DMS153 treated with DMSO at 0.1 percent for 48 hours (cell line): ENCODE measurements at regions not wholly inside any gene's neighbourhood (a gene's known extent, or its start where the extent isn't known, plus 50 kb on each side); places are given as distances from the start of the nearest gene placed in this dataset.

Experiments used
- DNase-seq: peaks from one replicate; lab custom pipeline; 2025; ENCODE audit not compliant: unreplicated experiment; lab: John Stamatoyannopoulos, UW

DNA sequence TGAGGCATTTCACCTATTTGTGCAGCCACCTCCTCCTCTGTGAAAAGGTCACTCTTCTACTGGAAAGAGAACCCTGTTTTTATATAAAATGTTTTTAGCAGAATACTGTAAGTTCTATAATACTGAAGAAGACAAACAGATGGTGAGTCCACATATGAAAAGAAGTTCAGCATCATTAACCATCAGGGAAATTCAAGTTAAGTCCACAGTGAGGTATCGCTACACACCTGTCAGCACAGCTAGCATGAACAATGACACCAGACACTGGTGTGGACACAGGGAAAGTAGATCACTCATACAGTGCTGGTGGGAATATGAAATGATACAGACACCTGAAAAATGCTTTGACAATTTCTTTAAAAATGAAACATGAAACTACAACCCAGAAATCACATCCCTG lies 133.0 kb downstream of the MAD2L1 start:
- peak; percentile 98 for DNase-seq

DNA sequence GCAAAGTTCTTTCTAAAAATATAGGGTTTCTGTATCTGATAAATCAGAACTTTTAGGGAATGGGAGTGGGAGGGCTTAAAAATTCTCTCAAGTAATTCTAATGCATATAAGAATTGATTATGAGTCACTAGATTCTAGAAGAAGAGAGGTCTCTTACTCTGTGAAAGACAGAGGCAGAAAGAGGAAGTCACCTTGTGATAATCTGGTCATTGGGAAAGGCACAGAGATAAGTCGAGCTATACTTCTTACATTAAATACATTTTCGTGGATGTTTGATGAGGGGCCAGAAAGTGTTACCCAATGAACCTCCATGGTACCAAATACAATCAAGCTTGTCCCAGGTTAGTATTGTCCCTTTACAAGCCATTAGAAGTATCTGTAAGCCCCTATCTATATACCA lies 134.4 kb downstream of the MAD2L1 start:
- DNase-seq, result no peak

DNA sequence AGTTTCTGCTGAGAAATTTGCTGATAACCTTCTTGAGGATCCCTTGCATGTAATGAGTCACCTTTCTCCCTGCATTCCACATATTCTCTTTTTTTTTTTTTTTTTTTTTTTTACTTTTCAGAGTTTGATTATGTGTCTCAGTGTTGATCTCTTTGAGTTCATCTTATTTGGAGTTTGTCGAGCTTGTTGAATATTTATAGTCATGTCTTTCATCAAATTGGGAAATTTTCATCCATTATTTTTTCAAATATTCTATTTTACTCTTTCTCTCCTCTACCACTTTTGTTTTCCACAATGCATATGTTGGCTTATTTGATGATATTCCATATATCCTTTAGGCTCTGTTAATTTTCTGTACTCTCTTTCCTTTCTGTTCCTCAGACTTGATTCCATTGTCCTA lies 136.1 kb downstream of the MAD2L1 start:
- no peak for DNase-seq

DNA sequence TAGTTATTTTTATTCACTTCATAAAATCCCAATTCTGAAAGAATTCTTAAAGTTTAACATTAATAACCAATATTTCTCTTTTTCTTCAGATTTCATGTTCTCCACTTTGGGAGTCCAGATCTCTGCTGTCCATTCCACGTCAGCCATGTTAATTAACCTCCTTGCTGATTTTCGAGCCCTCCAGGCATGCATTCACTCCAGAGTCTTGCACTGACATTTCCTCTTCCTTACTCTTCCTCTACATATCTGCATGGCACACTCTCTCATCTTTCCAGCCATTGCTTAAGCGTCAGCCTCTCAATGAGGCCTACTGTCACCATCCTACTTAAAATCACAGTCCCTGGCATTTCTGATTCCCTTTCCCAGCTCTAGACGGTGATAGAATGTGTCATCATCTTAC lies 144.8 kb downstream of the MAD2L1 start:
- DNase-seq, result no peak

DNA sequence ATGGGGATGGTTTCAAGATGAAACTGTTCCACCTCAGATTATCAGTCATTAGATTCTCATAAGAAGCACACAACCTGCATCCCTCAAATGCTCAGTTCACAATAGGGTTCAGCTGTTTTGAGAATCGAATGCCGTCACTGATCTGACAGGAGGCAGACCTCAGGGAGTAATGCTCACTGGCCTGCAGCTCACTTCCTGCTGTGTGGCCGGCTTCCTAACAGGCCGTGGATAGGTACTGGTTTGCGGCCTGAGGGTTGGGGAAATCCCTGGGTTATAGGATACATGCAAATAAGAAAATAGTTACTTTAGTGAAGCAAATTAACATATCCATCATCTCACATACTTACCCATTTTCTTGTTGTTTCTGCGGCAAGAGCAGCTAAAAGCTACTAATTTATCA lies 160.4 kb downstream of the MAD2L1 start:
- no peak for DNase-seq

DNA sequence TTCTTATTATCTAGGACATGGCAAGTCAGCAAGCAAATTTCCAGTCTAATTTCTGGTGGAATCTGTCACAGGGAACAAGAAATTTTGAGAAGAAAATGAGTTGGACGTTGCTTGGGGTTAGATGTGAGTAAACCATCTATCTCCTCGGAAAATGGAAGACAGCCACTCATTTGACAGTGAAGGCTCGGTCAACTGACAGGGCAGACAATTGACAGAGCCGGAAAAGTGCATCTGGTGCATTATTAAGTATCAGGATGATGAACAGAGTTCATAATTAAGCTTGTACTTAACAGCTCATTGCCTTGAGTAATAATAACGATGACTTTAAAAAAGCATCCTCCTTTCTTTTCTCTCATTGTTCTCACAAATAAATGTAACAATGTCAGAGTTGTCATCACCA lies 168.4 kb downstream of the MAD2L1 start:
- no peak for DNase-seq

DNA sequence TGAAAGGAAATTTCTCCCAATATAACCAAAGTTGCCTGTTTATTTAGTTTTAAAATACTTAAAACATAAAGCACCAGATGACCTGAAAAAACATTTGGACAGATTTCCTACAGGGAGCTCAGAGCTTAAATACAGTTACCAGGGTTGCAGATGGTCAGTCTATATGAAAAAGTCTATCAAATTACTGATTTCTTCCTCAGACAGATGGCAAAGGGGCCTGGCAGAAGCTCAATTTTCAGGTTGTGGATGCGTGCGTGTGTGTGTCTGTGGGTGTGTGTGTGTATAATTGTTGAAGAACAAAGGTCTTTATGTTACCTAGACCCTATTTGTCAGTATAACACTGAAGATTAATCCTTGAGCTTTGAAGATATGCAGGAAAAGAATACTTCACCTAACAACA lies 169.4 kb downstream of the MAD2L1 start:
- no peak for DNase-seq

DNA sequence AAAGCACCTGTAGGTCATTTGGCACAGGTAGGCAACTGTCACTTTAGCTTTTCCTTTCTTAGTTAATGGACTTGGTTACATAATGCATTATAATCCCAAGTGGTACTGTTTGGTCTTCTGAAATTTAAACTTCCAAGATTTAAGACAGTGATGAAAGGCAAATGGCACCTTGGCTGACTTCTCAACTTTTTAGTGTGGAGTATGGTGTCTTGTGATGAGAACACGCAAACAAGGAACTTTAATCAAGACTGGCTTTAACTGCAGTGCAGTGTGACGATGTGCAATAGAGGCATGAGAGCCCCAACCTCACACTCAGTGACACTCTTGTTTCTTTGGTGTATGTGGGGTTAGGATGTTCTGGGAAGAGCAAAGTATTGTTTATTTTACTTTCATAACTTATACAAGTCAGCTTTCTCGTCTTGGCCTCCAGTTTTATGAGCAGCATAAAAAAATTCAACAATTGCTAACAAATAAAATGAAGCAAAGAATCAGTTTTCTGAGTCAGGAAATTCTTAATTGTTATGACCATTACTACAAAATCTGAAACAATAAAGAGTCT lies 171.9 kb downstream of the MAD2L1 start:
- no peak for DNase-seq

DNA sequence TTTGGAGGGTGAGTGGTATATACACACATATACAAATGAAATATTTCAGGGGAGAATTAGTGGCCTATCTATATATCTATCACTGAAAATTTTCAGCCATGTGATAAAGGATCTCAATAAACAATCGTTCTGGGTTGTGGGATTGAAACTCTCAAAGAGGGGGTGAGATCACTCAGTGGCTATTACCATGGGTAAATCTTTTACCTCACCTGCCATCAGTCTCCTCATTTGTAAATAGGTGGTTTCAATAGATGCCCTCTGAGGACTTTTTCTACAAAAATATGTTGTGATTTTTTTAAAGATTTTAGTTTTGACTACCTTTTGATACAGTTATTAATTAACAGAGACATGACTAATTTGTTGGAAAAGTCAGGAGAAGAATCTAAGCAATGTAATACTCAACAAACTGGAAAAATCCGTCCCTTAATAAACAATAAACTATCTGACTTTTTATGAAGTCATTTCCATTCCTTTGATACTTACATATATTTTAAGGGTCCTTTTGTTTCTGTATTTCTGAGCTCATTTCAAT lies 192.8 kb downstream of the MAD2L1 start:
- DNase-seq, result no peak

DNA sequence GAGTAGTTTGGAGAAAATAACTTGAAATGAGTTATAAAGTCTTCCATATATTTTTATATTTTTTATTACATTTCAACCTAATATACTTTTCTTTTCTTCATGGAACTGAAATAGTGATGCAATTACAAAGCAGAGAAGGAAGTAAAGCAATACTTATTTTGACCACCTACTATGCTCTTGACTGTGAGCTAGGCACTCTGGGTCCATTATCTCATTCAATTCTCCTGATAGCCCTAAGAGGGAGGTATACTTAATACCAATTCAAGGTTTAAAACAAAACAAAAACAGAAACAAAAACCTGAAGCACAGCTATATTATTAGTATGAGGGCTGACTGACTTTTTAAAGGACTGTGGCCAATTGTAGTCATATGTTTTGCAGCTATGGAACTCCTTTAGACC lies 193.5 kb downstream of the MAD2L1 start:
- DNase-seq, result no peak

DNA sequence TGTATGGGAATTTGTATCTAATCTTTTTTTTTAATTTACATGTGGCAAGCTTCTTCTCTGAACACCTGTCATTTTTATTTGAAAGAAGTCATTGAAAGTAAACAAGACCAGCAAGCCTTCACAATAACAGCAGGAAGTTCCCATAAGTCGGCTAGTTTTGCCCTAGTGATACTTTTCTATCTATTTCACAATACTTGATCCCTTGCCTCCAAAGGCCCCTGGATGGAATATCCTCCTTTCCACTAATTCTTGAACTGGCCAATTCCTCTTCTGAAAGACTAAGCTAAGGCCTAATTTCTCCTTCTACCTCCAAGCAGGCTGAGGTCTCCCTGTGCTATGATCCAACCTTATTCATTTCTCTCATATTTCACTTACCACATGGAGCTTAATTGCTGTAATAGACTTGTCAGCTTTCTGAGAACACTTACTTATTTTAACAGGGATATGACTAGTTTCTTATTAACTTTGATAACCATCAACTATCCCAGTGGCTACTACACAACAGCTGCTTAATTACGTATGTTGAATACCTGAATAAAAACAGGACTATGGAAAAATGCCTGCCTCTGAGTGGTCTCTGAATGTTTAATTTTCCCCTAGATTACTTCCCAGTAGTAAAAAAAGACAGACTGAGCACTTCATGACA lies 194.2 kb downstream of the MAD2L1 start:
- DNase-seq, result no peak

DNA sequence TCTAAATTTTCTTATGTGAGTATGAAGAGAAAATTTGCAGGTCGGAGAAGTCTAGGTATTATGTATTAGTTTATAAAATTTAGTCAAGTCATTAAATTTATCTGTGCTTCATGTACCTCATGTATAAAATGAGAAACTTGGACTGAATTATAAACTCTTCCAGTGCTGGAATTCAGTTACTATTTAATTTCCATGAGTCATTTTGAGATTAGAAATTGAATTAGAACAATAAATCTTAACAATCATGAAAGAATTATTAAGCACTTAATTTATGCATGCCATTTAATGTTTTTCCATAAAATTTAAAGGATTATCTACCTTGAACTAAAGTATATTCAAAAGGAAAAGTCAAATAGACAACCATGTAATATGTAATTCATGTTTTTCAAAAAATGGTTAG lies 195.8 kb downstream of the MAD2L1 start:
- DNase-seq, result no peak

DNA sequence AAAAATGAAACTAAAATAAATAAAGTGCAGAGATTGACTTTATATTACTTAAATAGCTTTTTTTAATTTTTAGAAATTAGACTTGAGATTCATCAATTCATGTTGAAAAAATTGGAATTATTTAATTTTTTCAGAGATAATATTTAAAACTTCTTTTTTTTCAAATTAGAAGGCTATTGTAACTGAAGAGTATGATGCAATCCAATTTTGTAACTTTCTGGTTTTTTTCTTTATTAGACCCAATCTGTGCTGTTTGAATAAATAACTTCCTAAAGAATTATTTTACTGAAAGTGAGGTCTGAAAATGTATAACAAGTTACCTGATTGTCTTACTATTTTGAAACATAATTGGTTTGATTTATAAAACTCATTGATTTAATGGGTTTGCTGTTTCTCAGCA lies 200.9 kb downstream of the MAD2L1 start:
- DNase-seq, result no peak

DNA sequence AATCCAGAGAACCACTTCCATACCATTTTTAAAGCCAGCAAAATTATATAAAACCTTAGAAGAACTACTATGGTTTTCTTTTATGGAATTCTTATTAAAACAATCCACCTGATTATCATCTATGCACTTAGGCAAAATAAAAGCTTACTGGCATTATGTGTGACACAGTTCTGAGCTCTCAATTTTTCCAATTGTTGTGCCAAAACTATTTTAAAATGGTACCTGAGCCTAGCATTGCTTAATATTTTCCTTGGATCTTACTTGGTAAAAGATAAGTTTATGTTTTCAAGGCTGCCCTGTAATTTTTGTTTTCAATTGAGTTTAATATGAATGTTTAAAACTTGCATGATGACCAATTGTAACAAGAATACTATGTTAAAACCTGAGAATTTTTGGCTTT lies 201.3 kb downstream of the MAD2L1 start:
- no peak for DNase-seq

DNA sequence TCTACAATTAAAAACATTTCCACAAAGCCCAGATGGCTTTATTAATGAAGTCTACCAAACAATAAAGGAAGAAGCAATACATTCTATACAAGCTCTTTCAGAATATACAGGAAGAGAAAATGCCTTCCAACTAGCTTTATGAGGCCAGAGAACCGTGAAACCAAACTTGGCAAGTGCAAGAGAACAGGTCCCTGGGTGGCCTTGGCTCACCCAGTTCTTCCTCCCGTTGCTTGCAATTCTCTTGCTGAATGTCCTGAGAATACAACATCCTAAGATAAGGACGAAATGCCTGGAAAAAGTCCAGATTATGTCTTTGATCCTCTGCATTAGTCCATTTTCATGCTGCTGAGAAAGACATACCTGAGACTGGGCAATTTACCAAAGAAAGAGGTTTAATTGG lies 204.9 kb downstream of the MAD2L1 start:
- no peak for DNase-seq

DNA sequence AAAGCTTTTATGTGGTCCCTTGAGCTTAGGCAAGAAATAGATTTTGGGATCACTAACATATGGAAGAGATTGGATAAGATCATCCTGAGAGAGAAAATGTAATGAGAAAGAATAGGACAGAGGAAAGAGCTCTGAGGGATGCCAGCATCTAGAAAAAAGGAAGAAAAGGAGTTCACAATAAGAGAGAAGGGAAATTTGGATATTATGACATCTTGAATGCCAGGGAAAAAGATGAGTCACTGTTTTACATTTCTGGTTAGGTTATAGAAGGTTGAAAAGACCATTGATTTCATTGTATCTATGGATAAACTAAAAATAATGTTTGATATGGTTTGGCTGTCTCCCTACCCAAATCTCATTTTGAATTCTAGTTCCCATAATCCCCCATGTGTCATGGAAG lies 208.5 kb downstream of the MAD2L1 start:
- DNase-seq, result no peak

DNA sequence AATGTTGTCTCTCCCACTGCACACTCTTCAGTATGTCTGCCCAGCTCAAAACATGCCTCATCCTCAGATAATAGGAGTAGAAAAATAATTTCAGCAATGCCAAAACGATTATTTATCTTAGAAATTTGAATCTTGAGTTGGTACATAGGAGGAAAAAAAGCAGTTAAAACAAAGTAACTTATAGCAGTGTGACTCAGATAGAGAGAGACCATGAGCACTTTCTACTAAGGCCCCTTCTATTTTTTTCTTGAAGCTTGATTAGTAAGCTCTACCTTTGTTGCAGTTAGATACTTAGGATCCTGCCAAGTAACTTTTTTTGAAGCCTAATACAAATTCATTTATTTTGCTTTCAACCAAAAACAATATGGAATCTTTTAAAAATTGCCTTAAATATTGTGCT lies 212.3 kb downstream of the MAD2L1 start:
- DNase-seq, result no peak

DNA sequence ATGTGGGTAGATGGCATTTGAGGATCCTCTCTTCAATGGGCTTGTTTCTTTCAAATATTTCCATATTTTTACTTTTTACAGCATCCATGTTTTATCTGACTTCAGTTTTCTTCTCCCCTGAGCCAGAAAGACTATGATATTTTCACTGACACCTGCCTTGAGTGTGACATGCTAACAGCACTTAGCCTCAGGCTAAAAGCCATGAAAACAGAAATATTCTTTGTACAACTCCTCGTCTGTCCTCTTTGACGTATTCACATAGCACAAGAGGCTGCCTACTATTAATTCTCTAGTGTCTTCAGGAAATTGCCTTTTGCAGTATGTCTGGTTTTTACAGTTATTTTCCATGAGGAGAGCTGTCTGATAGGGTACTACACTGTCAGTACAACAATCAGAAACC lies 215.0 kb downstream of the MAD2L1 start:
- no peak for DNase-seq

DNA sequence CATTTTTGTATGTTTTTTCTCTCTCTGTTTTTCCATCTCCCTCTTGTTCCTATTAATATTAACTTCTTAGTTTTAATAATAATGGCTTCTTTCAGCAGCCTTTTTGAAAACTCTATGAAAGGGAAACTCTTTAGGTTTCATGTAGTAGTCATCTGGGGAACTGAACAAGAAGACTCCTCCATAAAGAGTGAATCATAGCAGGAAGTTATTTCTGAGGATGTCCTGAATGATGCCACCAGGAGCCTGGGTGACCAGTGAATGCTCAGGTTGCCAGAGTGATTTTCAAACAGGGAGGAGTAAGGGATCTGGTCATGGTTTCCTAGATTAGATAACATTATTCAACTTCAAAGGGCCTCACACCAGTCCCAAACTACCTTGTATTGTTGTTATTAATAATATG lies 212.8 kb upstream of the PDE5A start:
- no peak for DNase-seq

DNA sequence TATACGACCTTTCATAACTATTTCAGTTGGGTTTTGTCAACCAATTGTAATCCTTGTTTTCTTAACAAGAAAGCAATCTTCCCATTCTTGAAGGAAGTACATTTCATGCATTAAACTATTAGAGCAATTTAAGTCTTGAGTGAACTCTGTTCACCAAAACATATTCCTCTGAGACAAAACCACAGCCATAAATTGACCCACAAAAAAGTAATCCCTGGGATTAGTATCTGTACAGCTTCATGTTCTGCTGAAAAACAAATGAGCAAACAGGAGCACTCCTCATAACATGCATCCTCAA lies 207.0 kb upstream of the PDE5A start:
- DNase-seq, result no peak

DNA sequence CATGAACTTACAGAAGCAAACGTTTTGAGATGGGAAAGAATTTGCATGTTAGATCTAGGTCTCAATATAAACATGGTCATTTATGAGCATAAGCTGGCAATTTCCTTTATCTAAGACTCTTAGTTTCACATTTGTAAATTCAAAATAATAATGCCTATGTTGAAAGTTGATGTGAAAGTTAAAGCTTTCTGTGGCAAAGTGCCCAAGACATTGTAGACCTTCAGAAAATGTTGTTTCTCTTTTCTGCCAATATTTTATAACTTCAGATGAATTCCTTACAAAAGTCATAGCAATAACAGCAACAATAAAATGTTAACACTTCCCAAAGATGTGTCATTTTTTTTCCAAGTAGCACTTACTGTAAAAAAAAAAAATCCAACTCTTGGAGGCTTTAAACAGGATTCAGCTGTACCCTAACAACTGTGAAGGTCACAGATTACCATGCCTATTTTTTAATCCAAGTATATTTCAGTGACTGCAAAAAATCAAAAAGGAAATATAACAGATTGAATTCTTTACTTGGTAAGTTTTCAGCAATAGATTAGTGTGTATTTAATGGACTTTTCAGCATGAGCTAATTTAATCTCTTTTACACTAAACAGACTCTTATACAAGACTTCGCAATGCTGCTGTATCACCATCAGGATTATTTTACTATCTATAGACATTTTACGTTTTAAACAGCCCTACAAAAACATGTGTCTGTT lies 206.5 kb upstream of the PDE5A start:
- no peak for DNase-seq

DNA sequence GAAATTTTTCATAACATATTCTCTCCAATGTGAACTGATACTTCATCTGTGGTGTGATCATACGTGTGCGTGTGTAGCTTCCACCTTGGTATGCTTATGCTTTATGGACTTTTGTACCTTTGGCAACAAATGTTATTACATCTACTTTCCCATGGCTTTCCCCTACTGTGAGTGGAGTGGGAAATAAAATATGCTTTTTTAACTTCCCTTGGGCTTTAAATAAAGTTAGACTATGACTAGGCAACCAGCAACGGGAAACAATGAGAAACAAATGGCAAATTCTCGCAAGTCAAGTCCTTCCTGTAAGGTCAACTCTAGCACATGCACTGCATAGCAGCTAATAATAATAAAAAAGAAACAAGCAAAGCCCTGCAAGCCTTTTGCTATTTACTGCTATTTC lies 205.0 kb upstream of the PDE5A start:
- no peak for DNase-seq

DNA sequence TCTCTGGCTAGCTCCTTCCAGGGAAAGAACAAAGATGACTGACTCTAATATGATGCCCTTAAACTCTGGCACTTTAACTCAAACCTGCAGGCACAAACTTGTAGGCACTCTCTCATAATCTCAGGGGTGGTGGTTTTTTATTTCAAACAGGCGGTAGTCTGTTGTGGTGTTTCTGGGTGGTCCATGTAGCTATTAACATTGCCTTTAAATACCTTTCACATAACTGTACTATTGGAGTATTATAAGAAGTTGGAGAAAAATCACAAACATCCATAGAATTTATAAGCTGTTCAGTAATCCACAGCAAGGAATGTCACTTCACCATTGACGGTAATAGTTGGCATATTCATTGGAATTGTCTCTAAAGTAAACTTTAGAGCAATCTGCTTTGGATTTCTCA lies 204.2 kb upstream of the PDE5A start:
- no peak for DNase-seq
